Choroid plexus epithelial cell (primary cell): ENCODE measurements at regions not wholly inside any gene's neighbourhood (a gene's known extent, or its start where the extent isn't known, plus 50 kb on each side); places are given as distances from the start of the nearest gene placed in this dataset.

Experiments
- DNase-seq: peaks from one replicate; pipeline ENCODE4 v3.0.0-alpha.2; 2010; ENCODE audit warnings: low read depth
- H3K4me3 ChIP-seq: 2 replicates; pipeline ENCODE4 v1.5.1; 2011; ENCODE audit warnings: low read depth, mild to moderate bottlenecking, control low read depth, low read length, moderate library complexity
- TF ChIP-seq, protein P1 (sequence below): conservative IDR thresholded peaks from 2 replicates; pipeline ENCODE4 v1.5.1; 2011; ENCODE audit warnings: low read depth, mild to moderate bottlenecking, control low read depth, inconsistent platforms, low read length, moderate library complexity

DNA sequence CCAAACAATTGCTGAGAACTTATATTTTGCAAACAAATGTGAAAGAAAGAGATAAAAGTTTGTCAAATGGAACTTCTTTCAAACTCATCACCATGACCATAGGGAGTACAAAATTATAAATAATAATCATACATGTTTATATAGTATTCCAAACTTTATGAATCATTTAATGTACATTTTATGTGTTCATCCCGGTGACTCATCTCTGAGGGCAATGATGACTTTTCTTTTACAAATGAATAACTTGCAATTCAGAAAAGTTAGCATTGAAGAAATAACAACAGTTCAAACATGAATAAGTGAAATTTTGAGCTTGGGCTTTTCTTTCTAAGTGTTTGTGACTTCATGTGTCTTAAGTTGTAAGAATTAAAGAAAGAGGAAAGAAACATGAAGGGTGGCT, 66.3 kb upstream of the CDH8 start:
- DNase-seq, result no peak
- no peak overlapping the region for H3K4me3 ChIP-seq
- TF ChIP-seq, protein P1, sequence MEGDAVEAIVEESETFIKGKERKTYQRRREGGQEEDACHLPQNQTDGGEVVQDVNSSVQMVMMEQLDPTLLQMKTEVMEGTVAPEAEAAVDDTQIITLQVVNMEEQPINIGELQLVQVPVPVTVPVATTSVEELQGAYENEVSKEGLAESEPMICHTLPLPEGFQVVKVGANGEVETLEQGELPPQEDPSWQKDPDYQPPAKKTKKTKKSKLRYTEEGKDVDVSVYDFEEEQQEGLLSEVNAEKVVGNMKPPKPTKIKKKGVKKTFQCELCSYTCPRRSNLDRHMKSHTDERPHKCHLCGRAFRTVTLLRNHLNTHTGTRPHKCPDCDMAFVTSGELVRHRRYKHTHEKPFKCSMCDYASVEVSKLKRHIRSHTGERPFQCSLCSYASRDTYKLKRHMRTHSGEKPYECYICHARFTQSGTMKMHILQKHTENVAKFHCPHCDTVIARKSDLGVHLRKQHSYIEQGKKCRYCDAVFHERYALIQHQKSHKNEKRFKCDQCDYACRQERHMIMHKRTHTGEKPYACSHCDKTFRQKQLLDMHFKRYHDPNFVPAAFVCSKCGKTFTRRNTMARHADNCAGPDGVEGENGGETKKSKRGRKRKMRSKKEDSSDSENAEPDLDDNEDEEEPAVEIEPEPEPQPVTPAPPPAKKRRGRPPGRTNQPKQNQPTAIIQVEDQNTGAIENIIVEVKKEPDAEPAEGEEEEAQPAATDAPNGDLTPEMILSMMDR, result no peak

DNA sequence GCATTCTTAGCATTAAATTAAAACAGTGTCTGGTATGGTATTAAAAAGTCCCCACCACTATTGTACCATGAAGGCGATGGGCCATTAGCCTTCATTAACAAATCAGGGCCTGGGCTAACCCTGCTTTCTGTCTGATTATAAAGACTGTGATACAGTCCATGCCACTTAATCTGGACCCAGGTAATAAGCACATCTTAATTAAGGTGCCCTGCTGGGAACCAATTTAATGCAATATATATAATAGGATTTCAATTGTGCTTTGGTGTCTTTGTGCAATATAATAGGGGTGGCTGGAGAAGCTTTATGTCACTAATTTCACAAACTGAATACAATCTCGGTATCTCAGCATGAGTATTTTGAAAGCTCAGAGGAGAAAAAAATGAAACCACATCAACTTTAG, 64.4 kb upstream of the CDH8 start:
- no peak overlapping the region for H3K4me3 ChIP-seq
- DNase-seq, result no peak
- TF ChIP-seq, protein P1, result no peak

DNA sequence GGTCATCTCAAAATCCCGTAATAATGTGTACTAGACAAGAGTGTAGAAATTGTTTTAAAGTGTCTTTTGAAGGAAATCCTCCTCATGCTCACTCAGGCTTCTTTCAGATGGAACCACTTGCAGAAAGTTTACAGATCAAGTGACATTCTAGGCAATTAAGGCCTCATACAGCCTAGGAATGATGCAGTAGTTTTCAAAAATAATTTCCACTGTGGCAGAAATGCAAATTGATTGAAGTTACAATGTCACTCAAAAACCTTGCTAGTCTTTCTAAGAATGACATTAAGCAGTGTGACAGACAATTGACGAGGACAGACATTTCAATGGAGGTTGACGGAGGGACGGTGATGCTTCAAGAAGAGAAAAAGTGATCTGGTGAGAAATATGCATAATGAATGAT, 53.5 kb upstream of the CDH8 start:
- TF ChIP-seq, protein P1, result no peak
- DNase-seq, result no peak
- no peak overlapping the region for H3K4me3 ChIP-seq

DNA sequence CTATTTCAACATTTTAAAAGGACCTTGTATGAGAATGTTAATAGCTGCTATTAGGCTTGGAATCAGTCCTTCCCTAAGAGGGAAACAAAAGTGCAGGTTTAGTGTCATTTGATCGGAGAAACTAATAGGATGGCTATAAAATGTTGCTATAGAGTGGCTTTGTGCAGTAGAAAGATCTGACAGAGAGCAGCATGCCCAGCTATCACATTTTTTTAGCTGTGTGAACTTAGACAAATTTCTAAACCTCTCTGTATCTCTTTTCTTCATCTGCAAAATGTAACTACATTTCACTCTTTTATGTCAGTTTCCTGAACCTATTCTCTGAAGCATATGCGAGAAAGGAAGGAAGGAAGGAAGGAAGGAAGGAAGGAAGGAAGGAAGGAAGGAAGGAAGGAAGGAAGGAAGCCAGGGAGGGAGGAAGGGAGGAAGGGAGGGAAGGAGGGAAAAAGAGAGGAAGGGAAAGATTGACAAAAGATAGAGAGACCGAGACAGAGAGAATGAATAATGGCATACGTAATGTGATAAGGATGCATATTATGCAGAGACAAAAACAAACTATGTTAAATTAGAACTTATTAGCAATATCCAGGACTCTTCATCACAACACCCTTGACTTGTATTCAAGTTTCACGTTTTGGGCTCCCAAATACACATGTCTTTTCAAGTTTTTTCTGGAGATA, 52.6 kb upstream of the CDH8 start:
- no peak for DNase-seq
- no peak overlapping the region for H3K4me3 ChIP-seq
- TF ChIP-seq, protein P1, result no peak
